Posterior vena cava (tissue), 2 donors: ENCODE measurements at regions not wholly inside any gene's neighbourhood (a gene's known extent, or its start where the extent isn't known, plus 50 kb on each side); places are given as distances from the start of the nearest gene placed in this dataset.

Experiments
- DNase-seq: peaks from one replicate; pipeline ENCODE4 v3.0.0-alpha.2; 2020; ENCODE audit warnings: low spot score
- intact Hi-C, 2 donors: fragments of 100-400 bp; cut with DNase I; formaldehyde crosslinking; loops; one replicate each; pipeline versions ENCODE4 v1.14.1 to v1.14.2; 2022 to 2023
- donor health status: DM: yes; HTN: yes; CAD: no.
- donor health status: DM: yes; HTN: yes; CAD: no.

DNA sequence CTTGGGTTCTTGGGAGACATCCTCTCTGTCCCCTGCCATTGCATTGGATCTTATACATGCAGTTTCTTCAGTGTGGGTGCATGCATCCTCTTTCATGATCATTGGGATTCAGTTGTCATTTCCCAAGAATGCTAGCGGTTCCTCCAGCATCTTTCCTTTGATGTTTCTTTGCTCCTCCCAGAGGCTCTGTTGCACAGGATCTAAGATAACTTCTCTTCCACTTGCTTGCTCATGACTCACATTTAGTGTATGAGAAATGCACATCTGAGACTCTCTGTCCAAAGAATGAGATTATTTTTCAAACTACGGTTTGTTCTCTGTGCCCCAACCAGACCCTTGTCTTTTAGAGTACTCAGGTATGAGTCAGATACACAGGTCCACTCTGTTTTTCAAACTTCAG is 197.1 kb downstream of the NDFIP2 start:
- no peak for DNase-seq
- intact Hi-C loops = no loop called here

DNA sequence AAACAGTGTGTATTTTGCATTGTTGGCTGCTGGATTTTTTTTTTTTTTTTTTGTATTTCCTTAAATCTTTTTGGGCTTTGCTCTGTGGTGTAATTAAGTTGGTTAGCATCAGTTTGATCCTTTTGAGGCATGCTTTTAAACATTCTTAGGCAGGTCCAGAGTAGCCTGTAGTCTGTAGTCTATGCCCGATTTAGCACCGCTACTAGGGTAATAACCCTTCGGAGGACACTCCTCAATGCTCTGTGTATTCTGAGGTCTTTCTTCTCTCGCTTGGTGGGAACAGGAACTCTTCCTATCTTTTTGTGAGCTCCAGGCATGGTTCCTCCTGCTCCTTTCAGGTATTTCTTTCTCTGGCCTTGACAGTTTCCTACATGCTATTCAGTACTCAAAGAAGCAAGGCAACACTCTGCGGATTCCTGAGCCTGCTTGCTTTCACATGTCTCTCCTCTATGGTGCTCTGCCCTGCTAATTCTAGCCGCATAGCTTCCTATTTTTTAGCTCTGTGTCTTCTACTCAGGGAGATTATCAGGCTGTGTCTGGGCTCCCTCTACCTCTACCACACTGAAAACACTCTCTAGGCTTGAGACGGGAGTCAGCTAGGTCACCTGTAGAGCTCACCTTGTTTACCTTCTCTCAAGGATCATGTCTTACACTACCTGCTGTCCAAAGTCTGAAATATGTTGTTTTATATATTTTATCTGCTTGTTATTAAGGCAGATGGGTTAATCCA is 195.1 kb downstream of the NDFIP2 start:
- DNase-seq = no peak
- intact Hi-C loops = no loop called here

DNA sequence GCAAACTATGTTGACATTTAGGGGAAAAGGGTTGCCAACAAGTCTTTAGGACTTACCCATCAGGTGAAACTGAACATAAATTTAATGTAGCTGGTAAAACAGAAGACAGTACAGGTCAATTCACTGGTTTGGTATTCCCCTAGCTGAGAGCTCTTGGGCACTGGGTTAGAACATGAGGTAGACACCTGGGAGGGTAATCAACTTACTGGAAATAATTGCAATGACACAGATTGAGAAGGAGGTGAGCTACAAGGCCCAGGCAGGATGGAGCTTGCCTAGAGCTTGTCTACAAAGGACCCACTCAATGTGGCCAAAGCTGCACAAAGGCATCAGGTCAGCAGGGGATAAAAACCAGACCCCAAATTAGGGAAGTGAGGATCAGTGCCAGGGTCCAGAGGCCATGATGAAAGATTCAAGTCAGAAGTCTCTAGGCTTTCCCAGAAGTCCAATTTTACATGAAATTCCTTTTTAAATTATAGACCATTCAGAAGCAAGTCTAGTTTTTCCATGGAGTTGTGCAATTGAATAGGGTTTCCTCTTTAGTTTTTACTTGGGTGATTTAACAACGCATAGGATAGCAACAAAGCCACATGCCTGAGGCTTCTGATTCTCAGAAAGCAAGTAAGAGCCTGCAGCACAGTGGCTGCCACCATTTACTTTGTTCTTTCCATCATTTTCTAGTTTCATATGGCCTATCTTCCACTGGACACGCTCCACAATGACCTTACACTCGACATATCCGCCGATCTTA is 194.0 kb downstream of the NDFIP2 start:
- no peak for DNase-seq

DNA sequence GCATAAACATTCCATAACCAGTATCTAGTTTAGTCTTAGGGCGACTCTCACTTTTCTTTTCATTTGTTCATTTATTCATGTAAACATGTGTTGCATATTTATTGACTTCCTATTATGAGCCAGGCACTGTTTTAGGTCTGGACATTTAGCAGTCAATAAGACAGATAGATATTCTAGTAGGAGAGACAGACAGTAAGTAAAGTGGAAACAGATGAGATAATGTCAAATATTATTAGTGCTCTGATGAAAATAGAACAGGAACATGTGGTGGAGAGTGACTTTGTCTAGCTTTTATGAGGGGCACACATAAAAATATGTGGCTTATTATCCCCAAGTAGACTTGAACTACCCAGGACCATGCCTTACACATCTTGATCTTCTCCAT is 193.0 kb downstream of the NDFIP2 start:
- no peak for DNase-seq
- intact Hi-C loops = no loop called here

More for the DNA sequence above, 194.0 kb downstream of the NDFIP2 start:
- intact Hi-C loops = no loop called here

DNA sequence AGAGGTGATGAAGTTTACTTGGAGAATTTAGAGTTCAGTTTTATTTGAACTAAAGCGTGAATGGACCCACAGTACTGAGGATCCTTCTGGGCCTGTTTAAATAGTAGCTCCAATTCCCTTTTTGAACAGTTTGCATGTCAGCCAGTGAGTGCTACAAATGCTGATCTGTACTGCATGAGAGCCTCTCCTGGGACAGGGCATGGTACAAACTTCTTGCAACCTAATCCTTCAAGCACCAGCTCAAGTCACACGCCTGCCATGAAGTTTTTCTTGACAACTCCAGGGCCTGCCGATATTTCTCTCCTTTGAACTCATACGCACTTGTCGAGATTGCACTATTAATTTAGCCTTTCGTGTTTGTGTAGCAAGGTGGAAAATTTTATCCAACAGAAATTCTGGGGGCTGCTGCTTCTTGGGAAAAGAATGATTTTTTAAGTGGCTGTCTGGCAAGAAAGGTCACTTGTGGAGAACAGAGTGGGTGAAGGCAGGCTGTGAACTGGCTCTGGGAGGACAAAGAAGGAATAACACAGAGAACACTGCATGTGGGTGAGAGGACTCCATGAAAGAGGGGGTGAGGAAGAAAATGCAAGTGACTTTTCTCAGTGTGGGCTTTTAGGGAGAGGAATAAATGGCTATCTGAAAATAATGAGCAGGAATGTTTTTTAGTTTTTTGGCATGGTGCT is 192.5 kb downstream of the NDFIP2 start:
- intact Hi-C loops = no loop called here
- DNase-seq = no peak

DNA sequence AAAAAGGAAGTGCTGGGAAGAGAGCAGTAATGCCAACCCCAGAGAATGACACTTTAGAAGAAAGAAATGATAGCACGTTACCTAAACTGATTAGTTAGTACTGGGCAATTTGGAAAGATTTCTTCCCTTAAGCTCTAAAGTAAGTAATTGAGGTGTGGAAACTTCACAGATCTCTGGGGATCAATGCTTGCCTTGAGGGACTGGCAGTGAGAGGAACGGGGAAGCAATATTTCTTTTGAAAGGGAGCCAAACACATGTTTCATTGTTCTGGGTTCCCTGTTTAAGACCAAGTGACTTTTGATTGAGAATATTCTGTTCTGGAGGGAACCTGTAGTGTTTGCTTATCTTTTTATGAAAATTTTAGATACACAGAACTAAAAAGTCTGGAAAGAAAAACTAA is 190.5 kb downstream of the NDFIP2 start:
- no peak for DNase-seq
- intact Hi-C loops = no loop called here

DNA sequence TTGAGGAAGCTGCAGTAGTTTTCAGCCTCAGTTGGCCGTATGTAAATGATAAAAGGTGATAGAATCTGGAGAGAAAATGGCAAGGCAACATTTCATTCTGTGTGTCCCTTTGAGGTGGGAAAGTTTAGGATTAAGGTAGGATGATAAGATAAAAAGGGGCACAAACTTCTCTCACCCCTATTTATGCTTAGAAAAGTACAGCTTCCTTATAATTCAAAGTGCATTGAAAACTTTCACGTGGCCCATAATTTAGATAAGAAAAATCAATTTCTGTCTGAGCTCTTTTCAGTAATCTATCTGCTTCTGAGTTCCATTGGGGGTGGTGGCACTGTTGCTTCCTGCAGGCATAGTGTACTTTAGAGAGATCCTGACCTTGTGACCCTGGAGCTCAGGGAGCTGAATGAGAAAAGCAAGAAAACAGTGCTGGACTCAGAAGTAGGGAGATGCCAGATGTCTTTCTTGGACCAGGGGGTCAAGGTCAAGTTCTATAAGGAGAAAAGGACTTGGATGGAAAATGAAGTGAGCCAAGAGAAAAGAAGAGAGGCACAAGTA is 187.3 kb downstream of the NDFIP2 start:
- no peak for DNase-seq

DNA sequence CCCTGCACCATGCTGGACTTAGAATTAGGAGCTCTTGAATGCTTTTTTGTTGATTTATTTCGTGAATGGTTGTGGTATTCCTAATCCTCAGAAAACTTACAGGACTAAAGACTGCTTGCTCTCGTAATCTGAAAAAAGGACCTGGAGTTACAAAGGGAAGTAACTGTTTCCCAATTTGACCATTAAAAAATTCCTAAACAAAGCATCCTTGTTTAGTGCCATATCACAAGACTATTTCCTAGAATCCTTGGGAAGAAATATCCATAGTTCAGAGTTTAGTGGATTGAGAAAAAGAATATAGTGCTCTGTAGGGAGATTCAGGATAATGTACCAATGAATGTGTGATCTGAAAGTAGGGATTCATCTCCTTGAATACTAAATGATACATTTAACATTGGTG is 186.8 kb downstream of the NDFIP2 start:
- no peak for DNase-seq
- intact Hi-C loops = no loop called here

More for the DNA sequence above, 187.3 kb downstream of the NDFIP2 start:
- intact Hi-C loops = no loop called here

DNA sequence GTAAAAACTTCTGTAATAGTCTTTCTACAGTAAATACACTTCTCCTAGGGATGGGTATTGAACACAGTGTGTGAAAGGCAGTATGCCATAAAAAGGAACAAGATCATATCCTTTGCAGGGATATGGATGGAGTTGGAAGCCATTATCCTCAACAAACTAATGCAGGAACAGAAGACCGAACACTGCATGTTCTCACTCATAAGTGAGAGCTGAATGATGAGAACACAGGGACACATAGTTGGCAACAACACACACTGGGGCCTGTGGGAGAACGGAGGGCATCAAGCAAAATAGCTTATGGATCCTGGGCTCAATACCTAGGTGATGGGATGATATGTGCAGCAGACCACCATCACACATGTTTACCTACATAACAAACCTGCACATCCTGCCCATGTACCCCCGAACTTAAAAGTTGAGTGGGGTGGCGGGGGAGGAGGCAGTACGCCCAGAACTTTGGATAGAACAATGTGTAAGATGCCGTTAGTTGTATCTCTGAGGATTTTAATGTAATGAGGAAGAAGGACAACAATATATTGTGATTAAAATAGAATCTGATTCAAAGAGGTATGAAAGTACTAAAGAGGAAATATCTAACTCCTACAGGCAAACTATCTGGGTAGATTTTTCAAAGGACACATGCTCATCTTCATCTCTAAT is 183.2 kb downstream of the NDFIP2 start:
- no peak for DNase-seq
- intact Hi-C loops = no loop called here

DNA sequence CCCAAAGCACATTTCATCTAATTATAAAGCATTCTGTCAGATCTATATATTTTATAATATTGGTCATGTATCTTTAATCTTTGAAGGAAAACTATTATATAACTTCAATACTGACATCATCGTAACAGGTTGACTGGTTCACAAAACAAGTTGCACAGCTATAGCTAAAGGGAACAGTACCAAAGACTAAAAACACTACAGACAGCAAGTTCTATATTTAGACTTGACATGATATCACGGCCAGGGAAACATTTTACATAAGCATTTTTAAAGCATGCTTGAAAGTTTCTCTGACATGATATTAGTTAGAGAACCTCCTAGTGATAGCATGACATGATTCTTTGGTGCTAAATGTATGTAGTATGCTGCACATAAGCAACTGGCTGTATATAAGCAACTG is 182.5 kb downstream of the NDFIP2 start:
- DNase-seq = no peak
- intact Hi-C loops = no loop called here

DNA sequence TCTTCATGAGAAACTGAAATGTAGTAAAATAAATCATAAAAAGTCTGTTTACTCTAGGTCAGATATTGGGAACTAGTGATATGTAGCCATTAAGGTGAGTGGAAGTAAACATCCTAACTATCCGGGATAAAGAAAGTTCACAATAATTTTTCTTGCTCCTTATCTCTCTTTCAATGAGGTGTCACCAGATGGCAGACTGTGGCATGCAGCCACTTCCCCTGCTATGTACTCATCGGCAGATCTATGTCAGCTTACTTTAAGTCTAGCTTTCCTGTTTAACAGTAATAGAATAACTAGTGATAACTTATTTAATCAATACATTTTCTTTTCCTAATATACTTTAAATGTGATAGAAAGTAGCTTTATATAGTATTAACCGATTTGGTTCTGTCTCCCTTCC is 181.9 kb downstream of the NDFIP2 start:
- intact Hi-C loops = no loop called here
- DNase-seq = no peak

DNA sequence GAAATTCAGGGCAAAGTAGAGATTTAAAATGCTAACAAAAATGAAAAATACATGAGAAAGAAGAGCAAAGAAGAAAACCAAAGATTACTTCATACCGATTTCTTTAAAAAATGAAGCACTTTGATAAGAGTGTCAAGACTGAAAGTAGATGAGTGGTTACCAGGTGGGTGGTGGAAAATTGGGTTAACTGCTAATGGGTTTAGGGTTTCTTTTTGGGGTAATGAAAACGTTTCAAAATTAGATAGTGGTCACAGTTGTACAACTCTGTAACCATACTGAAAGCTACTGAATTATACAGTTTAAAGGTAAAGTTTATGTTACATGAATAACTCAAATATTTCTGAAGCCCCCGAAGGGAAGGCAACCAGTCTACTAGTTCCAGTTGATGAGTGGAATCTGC is 179.4 kb downstream of the NDFIP2 start:
- intact Hi-C loops = no loop called here
- no peak for DNase-seq

DNA sequence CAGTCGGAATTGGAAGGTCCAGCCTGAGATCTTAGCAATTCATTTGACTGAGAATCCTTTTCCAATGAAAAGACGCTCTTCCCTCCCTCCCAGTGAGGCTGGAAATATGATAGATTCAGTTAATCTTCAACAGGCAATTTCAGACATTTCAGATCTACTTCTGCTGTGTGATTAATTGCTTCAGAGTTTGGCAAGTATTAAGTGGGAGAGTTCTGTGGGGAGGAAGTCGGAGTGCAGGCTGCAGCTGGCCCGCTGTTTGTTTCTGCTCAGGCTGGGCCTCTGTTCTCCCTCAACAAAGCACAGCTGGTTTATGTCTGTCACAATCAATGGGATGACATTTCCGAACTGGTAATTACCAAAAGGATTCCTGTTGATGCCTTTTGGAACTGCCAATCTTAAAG is 178.2 kb downstream of the NDFIP2 start:
- intact Hi-C loops = no loop called here
- DNase-seq = no peak

DNA sequence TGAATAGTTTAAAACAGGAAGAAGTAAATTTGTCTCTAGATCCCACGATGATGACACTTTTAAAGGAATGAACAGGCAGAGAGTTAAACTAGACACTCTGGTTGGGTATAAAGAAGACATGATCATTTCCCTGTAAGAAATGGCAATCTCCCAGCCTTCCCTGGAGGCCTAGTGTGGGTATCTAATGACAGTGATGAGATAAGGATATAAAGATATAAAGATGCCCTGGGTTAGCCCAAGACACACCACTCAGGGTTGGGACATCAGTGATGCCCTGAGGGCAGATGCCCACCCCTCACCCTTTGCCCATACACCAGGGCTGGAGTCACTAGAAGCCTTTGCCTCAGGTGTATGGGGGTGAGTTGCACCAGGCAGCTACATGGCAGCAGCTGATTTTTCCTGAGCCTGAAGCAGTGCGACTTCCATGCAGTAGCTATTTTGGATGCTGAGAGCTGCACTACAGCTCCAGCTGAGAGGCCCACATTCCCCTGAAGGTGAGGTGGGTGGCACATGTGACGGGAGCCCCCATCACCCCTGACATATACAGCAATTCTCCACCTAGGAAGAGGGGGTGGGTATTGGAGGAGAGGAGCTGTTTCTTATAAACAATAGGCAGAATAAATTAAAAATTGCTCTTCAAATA is 177.5 kb downstream of the NDFIP2 start:
- intact Hi-C loops = no loop called here
- DNase-seq = no peak

DNA sequence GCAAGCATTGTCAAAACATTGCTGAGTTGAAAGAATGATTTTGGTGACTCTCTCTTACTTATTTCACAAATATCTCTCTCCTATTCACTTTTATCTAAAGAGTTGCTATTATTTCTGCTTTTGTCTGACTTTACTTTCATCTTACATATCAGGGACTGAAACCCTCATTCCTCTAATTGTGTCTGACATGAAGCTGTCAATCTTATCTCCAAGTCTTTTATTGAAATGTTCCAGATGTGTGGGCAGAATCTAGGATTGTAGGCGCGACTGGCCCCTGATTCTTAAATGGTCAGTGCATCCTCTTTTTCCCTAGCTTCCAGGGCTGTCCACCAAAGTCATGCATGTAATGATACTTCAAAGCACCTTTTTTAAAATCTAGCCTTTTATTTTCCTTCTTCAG is 174.6 kb downstream of the NDFIP2 start:
- intact Hi-C loops = no loop called here
- no peak for DNase-seq

DNA sequence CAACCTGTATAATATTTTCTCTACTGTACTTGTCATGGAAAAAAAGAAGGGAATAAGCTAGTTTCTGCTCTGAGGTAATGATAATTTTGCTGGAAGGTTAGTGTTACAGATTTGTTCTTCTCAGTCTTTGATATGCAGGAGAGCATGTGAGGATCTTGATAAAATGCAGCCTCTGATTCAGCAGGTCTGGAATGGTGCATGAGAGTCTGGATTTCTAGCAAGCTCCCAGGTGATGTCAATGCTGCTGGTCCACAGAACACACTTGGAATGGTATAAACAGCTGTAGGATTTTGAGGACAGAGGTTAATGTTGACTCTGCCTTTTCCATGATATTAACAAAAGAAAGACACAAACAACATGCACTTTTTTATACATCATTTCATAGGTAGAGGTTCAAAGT is 173.6 kb downstream of the NDFIP2 start:
- intact Hi-C loops = loop anchor here in 1 of 2 donors (5.0 kb wide), 1 partner anchor 118 kb away; no protein-coding TSS in a partner anchor
- no peak for DNase-seq

DNA sequence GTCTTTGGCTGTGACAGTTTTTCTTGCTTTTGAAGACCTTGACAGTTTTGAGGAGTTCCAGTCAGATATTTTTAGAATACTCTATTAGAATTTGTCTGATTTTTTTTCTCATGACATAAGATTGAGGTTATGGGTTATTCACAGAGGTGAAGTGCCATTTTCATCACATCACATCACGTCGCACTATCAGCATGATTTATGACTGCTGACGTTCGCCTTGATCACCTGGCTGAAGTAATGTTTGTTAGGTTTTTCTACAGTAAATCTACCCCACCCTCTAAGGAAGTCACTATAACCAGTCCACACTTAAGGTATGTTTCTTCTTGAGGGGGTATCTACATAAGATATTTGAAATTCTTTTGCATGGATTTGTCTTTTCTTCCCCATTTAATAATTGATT is 169.7 kb downstream of the NDFIP2 start:
- intact Hi-C loops = loop anchor here in 1 of 2 donors (5.0 kb wide), 1 partner anchor 122 kb away; no protein-coding TSS in a partner anchor
- no peak for DNase-seq

DNA sequence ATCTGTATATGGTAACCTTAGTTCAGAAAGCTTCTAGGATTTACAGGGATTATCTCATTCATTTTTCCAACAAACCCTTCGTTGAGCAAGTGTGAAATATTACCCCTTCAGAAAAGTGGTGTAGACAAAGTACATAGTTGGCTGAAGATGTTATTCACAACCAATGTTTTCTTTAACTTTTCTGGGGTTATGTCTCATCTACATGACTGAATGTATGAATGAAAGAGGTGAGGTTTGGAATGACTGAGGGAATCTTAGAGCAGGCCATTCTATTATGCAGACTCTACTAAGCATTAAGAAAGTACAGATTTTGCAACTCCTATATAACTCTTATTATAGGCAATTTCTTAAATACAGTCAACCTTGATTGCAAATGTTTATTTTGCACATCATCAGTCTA is 167.2 kb downstream of the NDFIP2 start:
- intact Hi-C loops = no loop called here
- no peak for DNase-seq

DNA sequence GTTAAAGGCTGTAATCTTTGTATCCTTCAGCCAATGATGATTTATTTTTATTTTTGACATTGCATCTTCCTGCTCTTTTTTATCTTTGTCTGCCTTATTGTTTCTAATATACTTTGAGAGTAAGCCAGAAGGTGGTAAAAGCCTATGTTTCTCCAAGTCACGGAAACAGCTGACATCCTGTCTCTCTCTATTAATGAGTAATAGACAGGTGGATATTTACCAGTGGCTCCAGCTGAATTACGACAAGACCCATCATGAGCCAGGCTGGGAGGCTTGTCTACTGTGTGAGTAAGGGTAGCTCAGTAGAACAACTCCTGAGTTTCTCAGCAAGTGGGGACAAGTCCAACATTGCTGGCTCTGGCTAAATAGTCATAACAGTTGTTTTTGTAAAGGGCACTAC is 166.6 kb downstream of the NDFIP2 start:
- intact Hi-C loops = no loop called here

More for the DNA sequence above, 166.6 kb downstream of the NDFIP2 start:
- DNase-seq = no peak
